HG02759 (cell line): ENCODE measurements at regions not wholly inside any gene's neighbourhood (a gene's known extent, or its start where the extent isn't known, plus 50 kb on each side); places are given as distances from the start of the nearest gene placed in this dataset.
"Not testable (repeated sequence)": the region's sequence is repeated elsewhere in the genome, so short reads cannot be mapped to it uniquely, and the experiment has no call there.

Experiments used
- ATAC-seq: cut with Tn5 transposase; IDR thresholded peaks from one replicate; pipeline ENCODE4 v1.9.1; 2021; ENCODE audit warnings: mild to moderate bottlenecking, moderate library complexity; ENCODE audit not compliant: unreplicated experiment

DNA sequence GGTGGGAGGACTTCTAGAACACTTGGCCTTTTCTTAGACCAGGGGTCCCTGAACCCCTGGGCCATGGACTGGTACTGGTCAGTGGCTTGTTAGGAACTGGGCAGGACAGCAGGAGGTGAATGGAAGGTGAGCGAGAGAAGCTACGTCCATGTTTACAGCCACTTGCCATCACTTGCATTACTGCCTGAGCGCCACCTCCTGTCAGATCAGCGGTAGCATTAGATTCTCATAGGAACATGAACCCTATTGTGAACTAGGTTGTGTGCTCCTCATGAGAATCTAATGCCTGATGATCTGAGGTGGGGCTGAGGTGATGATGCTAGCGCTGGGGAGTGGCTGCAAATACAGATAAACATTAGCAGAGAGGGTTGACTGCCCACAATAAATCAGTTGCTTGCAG, 100.9 kb upstream of the IGFBP7 start:
- ATAC-seq: no peak

DNA sequence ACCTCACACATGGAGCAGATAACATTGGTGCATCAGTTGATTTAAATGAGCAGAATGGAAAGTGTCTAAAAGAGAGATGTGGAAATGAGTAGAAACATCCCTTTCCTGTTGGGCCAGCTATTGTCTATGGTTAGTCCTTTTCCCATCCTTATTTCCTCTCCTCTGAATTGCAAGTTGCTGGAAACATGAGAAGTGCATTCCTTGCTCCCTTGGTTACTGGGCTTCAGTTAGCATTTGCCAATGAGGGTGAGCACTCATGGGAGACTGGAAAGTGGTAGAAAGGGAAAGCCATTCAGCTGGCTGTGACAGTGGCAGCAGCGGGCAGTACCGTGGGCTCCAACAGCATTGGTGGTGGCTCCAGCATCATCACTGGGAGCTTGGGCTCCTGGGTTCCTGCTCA, 96.0 kb upstream of the IGFBP7 start:
- no peak for ATAC-seq

DNA sequence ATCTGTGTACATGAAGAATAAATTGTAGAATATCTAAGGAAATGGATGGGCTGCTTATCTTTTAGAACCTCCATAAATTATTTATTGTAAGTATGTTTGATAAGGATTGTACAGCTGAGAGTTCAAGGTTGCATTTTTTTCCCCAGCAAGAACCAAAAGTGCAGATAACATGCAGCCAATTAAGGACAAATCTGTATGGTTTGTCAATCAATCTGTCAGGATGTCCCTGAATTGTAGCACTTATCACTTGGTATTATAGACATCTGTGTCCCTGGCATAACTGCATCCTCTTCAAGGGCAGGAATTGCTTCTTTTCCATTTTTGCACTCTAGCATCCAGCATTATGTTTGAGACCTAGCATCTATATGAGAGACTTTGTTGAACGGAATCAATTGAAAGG, 95.4 kb upstream of the IGFBP7 start:
- ATAC-seq: no peak

DNA sequence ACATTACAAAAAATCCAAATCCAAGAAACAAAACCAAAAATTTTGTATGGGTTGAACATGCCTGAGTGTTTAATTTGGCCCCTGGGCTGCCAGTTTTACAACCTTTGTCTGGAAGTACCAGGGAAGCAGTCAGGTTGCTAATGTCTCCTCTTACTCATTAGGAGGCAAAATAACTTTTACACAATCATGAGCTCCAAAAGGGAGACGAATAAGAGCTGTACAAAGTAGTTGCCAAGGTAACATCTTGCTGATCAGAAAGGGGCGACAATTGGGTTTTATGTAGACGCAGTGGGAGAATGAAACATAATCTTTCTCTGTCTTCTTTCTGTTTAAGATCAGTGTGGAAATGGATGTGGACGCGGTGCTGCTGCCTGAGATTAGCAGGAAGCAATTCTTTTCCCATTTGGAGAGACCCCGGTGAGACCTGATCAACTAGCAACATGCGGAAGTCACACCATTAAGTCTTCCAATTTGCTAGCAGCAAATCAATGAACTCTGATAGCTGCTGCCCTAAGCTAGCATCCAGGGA, 90.7 kb upstream of the IGFBP7 start:
- ATAC-seq: no peak

DNA sequence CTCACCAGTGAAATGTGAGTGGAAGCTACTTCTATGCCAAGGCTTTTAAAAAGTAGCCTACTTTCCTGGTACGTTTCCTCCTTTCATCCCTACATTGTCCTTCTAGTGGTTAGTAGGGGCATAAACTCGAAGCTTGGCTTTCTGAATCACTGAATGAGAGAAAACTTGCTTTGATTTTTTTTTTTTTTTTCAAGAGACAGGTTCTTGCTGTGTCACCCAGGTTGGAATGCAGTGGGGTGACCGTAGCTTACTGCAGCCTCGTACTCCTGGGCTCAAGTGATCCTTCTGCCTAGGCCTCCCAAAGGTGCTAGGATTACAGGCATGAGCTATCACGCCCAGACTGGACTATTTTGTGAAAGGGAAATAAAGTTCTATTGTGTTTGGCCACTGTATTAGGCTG, 89.1 kb upstream of the IGFBP7 start:
- no peak for ATAC-seq

DNA sequence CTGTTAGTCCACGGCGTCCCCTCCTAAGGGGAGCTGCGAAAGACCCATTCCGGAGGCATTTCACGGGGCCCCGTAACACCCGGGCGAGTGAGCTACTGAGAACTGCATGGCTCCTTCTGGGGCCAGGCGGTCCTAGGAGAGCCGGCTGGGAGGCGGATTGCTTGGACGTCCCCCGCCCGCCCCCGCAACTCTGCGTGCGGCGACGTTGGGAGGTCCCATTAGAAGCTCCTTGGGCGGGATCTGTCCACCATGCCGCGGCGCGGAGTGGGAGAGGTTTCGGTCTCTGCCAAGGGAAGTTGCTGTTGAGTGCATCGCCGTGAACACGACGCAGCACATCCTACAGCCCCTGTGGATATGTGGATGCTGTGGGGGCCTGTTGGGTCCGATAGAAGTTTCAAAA, 85.4 kb upstream of the IGFBP7 start:
- no peak for ATAC-seq

DNA sequence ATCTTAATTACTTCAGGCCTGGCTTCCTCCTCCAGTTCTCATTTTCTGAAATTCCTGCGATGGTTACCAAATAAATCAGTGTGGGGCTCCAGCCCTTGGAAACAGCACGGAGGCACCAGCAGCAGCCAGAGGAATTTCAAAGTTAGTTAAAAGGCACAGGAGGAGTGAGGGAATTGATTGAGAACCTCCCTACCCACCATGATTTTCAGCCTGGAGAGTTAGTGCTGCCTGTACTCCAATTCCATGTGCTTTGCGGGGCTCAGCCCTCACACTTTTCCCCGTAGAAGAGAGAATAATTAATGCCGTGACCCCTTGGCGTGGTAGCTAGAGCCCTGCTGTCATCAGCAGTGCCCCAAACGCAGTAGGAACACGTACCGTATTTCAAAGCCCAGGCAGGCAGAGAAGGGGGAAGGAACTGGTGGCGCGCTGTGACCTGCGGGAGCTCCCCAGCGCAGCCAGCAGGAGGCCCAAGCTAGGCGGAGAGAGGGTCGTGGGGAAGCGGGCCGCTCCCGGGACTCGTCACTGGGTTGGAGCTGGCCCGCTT, 84.0 kb upstream of the IGFBP7 start:
- ATAC-seq: no peak

DNA sequence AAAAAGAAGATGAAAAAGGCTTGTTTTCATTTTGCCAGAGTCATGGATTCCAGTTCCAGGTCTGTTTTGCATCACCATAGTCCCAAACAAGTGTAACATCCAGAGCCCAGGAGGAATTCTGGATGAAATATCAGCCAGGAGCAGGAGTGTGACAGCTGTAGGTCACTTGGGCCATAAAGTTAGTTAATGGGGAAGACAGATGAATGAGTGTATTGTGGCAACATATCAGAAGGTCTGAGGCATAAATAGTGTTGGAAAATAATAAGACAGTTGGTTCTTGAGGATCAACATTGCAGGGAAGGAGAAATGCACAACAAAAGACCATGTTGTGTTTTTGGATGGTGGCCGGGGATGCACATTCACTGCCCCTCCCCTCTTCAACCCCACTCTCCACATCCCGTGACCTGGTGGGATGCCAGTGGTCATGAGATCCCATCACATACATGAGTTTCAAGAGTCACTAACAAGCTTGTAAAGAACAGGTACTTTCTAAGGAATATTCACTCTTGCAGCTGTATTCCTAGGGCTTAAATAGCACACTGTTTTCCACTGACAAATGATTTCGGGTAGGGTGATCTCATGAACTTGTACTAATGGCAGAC, 83.1 kb upstream of the IGFBP7 start:
- ATAC-seq: no peak

DNA sequence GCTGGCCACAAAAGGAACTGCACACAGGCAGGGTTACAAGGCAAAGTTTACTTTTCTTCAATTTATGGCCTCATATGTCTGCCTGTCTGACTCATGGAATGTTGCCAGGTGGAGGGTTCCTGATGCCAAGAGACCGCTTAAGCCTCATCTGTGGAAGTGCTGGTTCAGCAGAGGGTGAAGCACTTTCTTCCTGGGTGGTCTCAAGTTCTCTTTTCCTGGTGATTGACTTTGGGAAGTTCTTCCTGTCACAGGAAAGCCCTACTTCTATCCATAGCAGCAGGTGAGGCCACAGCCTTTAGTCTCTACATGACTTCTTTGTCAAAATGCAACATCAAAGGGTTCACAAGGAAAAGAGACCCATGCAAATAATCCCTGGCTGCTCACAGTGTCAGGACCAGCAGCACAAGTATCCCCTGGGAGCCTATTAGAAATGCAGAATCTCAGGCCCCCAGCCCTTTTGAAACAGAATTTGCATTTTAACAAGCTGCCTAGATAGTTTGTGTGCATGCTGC, 81.4 kb upstream of the IGFBP7 start:
- no peak for ATAC-seq

DNA sequence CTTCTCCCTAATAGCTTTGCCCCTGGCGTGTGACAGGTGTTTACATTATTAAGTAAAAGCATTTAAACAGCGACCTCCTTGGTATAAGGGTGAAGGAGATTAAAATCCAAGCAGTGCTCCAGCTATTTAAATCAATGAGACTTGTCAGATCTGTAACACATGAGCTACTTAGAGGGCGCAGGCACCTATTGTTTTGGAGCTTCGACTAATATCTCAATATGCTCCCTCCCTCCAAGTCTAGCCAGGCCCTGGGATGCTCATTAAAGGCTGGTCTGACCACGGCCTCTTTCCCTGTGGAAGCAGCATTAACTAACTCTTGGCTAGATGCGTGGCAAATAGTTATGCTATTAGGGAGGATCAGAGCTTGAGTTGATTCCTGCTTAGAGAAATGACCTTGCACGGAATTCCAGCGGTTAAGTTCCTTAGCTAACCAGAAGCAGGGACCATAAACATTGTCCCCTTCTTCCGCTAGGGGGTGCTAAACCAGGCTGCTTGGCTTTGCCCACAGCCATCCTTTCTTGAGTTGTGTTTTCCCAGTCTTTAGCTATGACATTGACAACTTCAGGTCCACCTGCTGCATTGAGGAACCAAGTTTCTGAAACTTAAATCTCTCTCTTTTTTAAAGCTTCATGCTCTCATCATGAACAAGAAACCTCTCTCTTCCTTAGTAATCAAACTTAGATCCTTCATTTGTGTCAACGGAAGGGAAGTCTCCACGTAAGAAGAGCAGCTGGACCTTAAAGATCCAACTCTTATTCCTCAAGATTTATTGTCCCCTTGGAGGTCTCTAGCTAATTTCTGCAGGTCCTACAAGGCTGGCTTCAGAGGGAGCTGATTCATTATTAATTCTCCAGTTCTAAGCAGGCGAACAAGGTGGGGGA, 80.7 kb upstream of the IGFBP7 start:
- ATAC-seq: peak; percentile 79

DNA sequence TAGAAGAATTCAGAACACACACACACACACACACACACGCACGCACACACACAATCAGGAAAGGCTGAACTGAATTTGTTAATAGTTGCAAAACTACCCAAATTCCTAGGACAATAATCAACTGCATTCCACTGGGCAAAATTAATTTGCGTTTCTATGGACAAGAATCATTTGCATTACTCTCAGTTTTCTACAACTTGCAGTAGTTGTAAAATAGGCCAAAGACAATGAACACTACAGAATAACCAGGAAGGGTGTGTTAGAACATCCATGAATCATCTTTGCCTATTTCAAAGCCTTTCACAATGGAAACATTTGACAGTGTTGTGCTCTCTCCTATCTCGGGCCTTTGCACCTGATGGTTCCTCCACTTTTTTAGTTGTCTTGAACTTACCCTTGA, 77.1 kb upstream of the IGFBP7 start:
- ATAC-seq: no peak

DNA sequence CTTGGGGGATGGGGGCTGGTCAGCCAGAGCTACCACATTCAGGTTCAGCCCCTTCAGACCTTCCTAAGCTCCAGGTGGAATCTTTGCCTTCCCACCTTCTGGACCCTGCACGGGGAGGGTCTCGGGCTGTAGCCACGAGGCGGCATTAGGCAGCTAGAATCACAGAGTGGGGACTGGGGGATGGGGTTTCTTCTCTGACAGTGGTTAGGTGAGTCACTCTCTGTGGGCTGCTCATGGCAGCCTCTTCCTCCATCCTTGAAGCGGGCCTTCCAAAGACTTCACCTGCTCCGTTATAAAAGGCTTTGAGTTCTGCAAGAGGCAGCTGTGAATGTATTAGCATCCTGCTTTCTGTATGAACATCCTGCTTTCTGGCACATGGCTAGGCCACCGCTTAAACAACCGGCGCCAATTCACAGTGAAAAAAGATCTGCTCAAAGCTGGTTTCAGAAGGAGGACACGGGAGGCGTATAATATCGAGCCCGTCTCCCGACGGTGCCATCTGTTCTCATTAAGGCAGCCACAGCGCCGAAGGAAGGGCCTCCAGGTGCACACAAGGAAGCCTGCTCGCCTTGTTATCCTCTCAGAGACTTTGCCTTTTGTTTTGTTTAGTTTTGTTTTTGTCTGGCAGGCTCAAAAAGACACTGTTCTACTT, 74.3 kb upstream of the IGFBP7 start:
- no peak for ATAC-seq

DNA sequence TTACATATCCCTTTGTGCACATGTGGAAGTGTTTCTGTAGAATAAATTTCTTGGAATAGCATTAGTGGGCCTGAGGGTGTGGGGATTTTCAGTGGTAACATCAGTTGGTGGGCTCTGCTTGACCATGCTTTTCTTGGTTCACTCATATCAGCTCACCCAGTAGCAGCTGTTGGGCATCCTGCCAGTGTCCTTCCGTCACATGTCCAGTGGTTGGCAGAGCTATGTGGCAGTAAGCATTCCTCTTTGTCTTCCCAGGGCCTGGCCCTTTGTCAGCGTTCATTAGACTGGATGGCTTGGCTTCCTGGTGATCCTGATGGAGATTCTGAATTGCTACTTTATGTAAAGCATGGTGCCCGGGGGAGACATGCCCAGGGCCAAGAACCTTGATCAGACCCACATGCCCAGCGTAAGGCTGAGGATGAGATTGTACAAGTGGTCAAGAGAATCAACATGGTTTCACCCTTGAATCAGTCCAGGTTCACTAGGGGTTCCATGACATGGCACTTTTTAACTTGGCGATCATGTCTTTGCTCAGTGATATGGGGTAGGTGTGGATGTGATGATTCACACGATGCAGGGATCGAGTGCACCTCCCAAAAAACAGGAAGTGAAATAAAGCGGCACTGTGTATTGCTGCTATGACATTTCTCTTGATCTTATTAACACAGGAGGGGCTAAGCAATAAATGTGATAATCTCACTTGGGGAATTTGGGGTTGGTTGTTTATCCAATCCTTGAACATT, 72.1 kb upstream of the IGFBP7 start:
- no peak for ATAC-seq

DNA sequence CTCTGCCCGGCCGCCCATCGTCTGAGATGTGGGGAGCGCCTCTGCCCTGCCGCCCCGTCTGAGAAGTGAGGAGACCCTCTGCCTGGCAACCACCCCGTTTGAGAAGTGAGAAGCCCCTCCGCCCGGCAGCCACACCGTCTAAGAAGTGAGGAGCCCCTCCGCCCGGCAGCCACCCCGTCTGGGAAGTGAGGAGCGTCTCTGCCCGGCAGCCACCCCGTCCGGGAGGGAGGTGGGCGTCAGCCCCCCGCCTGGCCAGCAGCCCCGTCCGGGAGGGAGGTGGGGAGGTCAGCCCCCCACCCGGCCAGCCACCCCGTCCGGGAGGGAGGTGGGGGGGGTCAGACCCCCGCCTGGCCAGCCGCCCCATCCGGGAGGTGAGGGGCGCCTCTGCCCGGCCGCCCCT, 63.0 kb upstream of the IGFBP7 start:
- not testable (repeated sequence) for ATAC-seq

DNA sequence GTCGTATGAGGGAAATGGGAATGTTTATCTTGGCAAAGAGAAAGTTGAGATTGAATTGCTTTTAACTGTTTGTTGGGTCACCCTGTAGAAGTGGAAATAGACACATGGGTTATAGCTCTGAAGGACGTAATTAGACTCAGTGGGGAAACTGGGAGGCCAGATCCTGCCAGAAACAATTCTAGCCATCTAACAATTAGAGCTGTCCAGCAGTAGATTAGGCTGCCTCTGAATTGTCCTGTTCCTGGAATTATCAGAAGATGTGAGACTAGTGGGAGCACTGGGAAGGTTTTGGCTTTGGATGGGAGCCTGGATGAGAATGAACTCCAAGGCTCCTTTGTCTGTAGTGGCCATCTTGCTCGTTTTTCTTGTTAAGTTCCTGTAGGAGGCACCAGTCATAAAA, 61.9 kb upstream of the IGFBP7 start:
- no peak for ATAC-seq

DNA sequence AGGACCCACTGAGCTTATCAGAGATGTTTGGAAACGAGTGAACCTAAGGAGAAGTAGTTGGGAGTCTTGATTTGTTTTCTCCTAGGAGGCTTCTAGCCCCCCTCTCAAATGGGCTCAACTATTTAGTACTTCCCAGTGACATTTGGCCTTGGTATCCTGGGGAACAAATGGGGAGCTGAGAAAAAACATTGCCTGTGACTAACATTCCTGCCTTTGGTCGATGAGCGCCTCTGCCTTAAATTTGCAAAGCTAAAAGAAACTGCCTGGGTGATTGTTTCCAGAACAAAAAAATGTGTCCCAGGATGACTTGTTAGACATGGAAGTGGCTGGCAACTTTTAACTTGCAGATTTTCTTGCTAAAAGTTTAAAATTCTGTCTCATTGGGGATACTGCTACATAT, 58.8 kb upstream of the IGFBP7 start:
- no peak for ATAC-seq

DNA sequence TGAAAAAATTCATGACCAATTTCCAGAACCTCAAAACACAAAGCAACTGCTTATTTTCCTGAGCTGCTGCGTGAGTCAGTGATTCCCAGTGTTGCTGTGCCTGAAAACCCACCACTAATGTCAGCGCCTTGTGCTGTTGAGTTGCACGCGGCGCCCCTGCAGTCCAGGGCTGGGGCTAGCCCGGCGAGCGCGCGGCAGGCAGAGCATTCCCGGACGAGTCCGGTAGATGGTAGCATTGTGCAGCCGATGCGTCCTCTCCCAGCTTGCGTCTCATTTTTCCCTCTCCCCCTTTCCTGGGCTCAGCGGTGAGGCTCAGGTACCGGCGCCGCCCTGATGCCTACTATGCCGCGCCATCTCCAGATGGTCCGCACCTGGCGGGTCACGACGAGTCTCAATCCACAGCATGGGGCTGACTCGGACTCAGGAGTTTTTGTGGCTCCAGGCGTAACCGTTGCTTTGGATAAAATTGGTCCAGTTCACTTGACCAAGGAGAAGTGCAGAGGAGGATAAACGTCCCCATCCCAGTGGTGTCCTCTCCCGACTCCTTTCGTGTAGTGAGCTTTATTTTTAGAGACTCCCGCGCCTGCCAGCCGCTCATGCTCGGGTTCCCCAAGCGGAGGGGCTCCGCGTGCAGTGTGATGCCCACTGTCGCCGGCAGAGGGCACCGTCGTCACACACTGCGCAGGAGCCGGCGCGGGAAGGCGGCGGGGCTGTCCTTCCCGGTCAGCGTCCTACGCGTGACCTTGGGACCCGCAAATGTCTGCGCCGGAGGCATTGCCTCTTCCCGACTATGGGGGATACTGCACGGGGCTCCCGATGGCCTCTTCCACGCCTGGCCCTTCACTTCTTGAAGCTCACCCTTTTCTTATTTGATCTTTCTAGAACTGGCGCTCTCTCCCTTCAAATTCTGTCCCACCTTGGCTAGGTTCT, 53.6 kb upstream of the IGFBP7 start:
- ATAC-seq: peak; percentile 97

DNA sequence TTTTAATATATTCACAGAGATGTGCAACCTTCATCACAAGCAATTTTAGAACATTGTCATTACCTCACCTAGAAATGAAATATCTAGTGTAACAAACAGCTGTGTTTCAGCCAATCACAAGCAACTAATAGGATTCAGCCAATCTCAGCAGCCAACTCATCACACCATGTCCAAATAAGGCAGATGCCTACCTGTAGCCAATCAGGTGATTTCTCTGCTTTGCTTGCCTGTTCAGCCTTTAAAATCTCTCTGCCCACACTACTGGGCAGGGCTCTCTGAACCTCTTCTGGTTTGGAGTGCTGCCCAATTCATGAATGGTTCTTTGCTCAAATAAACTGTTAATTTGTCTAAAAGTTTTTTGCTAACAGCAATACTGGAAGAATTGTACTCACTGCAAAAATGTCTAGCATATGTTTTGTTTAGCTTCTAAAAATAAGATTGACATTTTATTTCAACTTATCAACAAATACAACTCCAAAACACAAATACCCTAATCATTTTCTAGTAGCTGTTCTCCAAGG, 52.4 kb upstream of the IGFBP7 start:
- no peak for ATAC-seq
